Stimulated activated naive CD8-positive, alpha-beta T cell treated with anti-CD3 and anti-CD28 coated beads, Interleukin-15, amount 100 ng/mL, for 72 hours (primary cell): ENCODE measurements at regions not wholly inside any gene's neighbourhood (a gene's known extent, or its start where the extent isn't known, plus 50 kb on each side); places are given as distances from the start of the nearest gene placed in this dataset.

ENCODE experiments used
- ATAC-seq: fragments of 150-1000 bp; cut with Tn5 transposase; 2 replicates; pipeline ENCODE4 v1.10.0; 2021; ENCODE audit warnings: mild to moderate bottlenecking, moderate library complexity
- DNase-seq, 2 donors: peaks; one replicate each; pipeline ENCODE4 v3.0.0; 2021 to 2022
- H3K27ac Mint-ChIP-seq, 2 donors: one replicate each; pipeline ENCODE4 v1.8.0; 2022; ENCODE audit warnings: mild to moderate bottlenecking in 2 of 2, mixed read lengths in 2 of 2, moderate library complexity in 2 of 2
- H3K27me3 Mint-ChIP-seq: one replicate; pipeline ENCODE4 v1.8.0; 2022; ENCODE audit warnings: mixed read lengths
- H3K4me1 Mint-ChIP-seq: one replicate; pipeline ENCODE4 v1.8.0; 2022; ENCODE audit warnings: mild to moderate bottlenecking, mixed read lengths
- H3K4me3 Mint-ChIP-seq, 2 donors: one replicate each; pipeline ENCODE4 v1.8.0; 2022; ENCODE audit warnings: mild to moderate bottlenecking in 2 of 2, mixed read lengths in 2 of 2, moderate library complexity in 1 of 2
- H3K9me3 Mint-ChIP-seq, 2 donors: one replicate each; pipeline ENCODE4 v1.8.0; 2022; ENCODE audit warnings: mixed read lengths in 2 of 2

DNA sequence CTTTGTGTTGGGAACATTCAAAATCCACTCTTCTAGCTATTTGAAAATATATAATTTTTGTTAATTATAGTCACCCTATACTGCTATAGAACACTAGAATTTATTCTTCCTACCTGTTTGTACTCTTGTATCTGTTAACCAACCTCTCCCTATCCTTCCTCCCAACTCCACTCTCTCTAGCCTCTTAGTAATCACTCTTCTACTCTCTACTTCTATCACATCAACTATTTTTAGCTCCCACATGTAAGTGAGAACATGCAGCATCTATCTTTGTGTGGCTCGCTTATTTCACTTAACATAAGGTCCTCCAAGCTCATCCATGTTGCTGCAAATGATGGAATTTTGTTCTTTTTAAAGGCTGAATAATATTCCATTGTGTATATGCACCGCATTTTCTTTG, 537.3 kb downstream of the MID1IP1 start:
- H3K4me3 Mint-ChIP-seq, result no peak overlapping the region
- H3K4me1 Mint-ChIP-seq, result peaks cover 49% of the 10 kb centered on the region
- DNase-seq (no peak), ATAC-seq (no peak)
- no peak overlapping the region for H3K27ac Mint-ChIP-seq
- peaks cover 0 to 4% of the 10 kb centered on the region in 2 donors for H3K9me3 Mint-ChIP-seq
- no peaks in the 10 kb centered on the region for H3K27me3 Mint-ChIP-seq

DNA sequence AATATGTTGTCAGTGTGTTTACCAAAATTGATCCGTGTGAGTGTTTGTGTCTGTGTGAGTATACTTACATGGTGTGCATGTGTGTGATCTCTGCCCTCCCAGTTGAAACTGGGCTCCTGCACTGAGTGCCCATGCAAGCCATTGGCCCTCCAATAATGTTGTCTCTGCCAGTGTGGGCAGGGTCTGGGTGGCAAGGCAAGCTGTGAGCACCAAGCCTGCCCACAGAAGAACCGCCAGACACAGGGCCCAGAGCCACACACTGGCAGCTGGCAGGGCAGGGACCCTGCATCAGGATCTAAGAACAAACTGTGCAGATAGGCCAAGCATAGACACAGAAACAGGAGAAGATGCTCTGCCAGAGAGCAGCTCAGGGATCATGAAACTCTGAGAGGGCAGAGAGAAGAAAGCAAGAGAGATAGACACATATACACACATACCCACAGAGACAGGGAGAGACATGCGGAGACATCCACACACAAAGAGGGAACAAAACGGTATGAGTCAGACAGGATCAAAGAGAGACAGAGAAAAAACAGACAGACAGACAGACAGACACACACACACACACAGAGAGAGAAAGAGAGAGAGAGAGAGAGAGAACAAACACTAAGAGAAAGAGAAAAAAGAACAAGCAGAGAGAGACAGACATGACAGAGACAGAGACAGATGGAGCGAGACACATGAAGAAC, 555.0 kb downstream of the MID1IP1 start:
- DNase-seq (no peak), ATAC-seq (no peak)
- no peaks in the 10 kb centered on the region for H3K9me3 Mint-ChIP-seq
- H3K4me1 Mint-ChIP-seq, result peaks cover 10% of the 10 kb centered on the region
- peak overlapping the region in 1 of 2 donors; percentile 1 for H3K4me3 Mint-ChIP-seq
- H3K27ac Mint-ChIP-seq, result peak overlapping the region; percentile 0 to 82
- no peaks in the 10 kb centered on the region for H3K27me3 Mint-ChIP-seq

GRCh38 chrX:39360101-39360500, 558.8 kb downstream of the MID1IP1 start:
- Mint-ChIP-seq H3K4me3 (no peak overlapping the region), H3K9me3 (peaks cover 0 to 5% of the 10 kb centered on the region in 2 donors), H3K27ac (no peak overlapping the region), H3K4me1 (peaks cover 11% of the 10 kb centered on the region), H3K27me3 (no peaks in the 10 kb centered on the region)
- DNase-seq (no peak), ATAC-seq (no peak)

DNA sequence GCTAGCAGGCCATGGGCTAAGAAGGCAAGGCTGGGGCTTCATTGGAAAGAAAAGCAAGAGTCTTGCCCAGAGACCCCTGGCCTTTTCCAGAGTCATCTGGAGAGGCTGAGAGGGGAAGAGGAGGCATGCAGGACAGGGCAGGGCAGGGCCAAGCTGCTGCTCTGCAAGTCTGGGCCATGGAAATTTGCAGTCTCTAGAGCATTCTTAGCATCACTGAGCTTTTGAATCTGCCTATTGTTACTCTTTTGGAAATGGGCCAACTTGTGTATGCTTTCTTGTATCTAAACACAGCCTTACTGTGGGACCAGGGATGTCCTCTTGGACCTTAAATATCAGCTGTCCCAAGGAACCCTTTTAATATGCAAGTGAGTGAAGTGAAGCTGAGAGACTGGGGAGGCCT, 560.5 kb downstream of the MID1IP1 start:
- no peak overlapping the region for H3K27ac Mint-ChIP-seq
- no peak for ATAC-seq
- H3K27me3 Mint-ChIP-seq, result no peaks in the 10 kb centered on the region
- H3K9me3 Mint-ChIP-seq, result peaks cover 0 to 5% of the 10 kb centered on the region in 2 donors
- H3K4me3 Mint-ChIP-seq, result no peak overlapping the region
- H3K4me1 Mint-ChIP-seq, result peaks cover 7% of the 10 kb centered on the region
- DNase-seq, result no peak

DNA sequence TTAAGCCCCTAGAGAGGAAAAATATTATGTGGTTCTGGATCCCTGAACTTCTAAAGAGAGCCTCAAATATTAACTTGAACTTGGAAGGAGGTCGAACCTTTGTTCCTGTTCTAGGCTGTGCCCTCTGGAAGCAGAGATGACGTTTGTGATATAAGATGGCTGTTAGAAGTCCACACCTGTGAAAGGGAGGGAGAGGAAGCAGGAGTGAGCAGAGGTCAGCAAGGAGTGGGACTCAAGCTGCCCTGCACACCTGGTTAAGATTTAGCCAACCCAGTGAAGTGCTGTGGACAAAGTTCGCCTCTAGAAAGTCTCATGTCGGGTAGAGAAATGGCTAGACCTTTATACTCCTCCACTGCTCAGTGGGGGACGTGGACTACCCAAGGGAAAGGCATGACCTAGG, 566.2 kb downstream of the MID1IP1 start:
- Mint-ChIP-seq H3K27me3 (no peaks in the 10 kb centered on the region), H3K4me3 (no peak overlapping the region), H3K4me1 (peaks cover 5% of the 10 kb centered on the region), H3K9me3 (peaks cover 0 to 5% of the 10 kb centered on the region in 2 donors), H3K27ac (peak overlapping the region in 1 of 2 donors; percentile 19)
- ATAC-seq (no peak), DNase-seq (no peak)

GRCh38 chrX:39372115-39372514, 570.9 kb downstream of the MID1IP1 start:
- H3K27me3 Mint-ChIP-seq, result no peaks in the 10 kb centered on the region
- ATAC-seq (no peak), DNase-seq (no peak)
- H3K4me1 Mint-ChIP-seq, result no peaks in the 10 kb centered on the region
- H3K9me3 Mint-ChIP-seq, result no peaks in the 10 kb centered on the region
- no peak overlapping the region for H3K4me3 Mint-ChIP-seq
- no peak overlapping the region for H3K27ac Mint-ChIP-seq

- Mint-ChIP-seq H3K9me3 (peaks cover 0 to 5% of the 10 kb centered on the region in 2 donors), H3K27ac (no peak overlapping the region), H3K27me3 (no peaks in the 10 kb centered on the region), H3K4me3 (no peak overlapping the region), H3K4me1 (no peaks in the 10 kb centered on the region)
- ATAC-seq (no peak), DNase-seq (no peak)
Measured at GRCh38 chrX:39377157-39377556, 575.9 kb downstream of the MID1IP1 start.

- Mint-ChIP-seq H3K4me3 (no peak overlapping the region), H3K9me3 (peaks cover 0 to 5% of the 10 kb centered on the region in 2 donors), H3K27me3 (no peaks in the 10 kb centered on the region), H3K4me1 (no peaks in the 10 kb centered on the region), H3K27ac (no peak overlapping the region)
- no peak for ATAC-seq
- no peak for DNase-seq
Measured at GRCh38 chrX:39377773-39378172, 576.5 kb downstream of the MID1IP1 start.

DNA sequence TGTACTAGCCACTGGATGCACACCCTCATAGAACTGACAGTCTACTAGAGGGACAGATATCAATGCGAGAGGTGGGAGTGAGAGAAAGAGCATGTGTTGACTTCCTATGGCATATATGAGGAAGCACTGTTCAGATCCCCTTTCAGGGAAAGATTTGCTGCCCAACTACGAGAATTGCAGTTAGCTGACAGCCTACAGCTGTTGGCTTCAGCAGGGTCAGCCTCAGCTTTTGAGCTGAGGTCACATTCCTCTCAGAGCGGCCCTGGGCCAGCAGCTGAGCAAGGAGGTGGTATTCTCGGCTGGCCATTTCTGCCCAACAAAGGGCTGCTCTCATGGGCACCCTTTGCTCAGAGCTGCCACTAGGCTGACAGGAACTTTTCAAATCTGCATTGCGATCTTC, 580.2 kb downstream of the MID1IP1 start:
- no peak for DNase-seq
- H3K9me3 Mint-ChIP-seq, result peaks cover 0 to 5% of the 10 kb centered on the region in 2 donors
- H3K4me3 Mint-ChIP-seq, result no peak overlapping the region
- peak overlapping the region in 1 of 2 donors; percentile 67 for H3K27ac Mint-ChIP-seq
- H3K4me1 Mint-ChIP-seq, result no peaks in the 10 kb centered on the region
- no peak for ATAC-seq
- no peaks in the 10 kb centered on the region for H3K27me3 Mint-ChIP-seq

- Mint-ChIP-seq H3K4me3 (no peak overlapping the region), H3K27ac (no peak overlapping the region), H3K9me3 (no peaks in the 10 kb centered on the region), H3K27me3 (no peaks in the 10 kb centered on the region), H3K4me1 (no peaks in the 10 kb centered on the region)
- DNase-seq, result no peak
- ATAC-seq, result no peak
Measured at GRCh38 chrX:39384996-39385395, 583.7 kb downstream of the MID1IP1 start.

- H3K4me3 Mint-ChIP-seq, result no peak overlapping the region
- ATAC-seq, result no peak
- no peak overlapping the region for H3K27ac Mint-ChIP-seq
- peaks cover 11% of the 10 kb centered on the region for H3K4me1 Mint-ChIP-seq
- H3K9me3 Mint-ChIP-seq, result no peaks in the 10 kb centered on the region
- H3K27me3 Mint-ChIP-seq, result no peaks in the 10 kb centered on the region
- DNase-seq, result no peak
Measured at GRCh38 chrX:39388730-39389129, 587.5 kb downstream of the MID1IP1 start.

GRCh38 chrX:39396358-39396995, 595.2 kb downstream of the MID1IP1 start:
- peaks cover 20% of the 10 kb centered on the region for H3K4me1 Mint-ChIP-seq
- no peak overlapping the region for H3K4me3 Mint-ChIP-seq
- no peaks in the 10 kb centered on the region for H3K27me3 Mint-ChIP-seq
- DNase-seq, result no peak
- H3K27ac Mint-ChIP-seq, result no peak overlapping the region
- ATAC-seq, result no peak
- H3K9me3 Mint-ChIP-seq, result no peaks in the 10 kb centered on the region

DNA sequence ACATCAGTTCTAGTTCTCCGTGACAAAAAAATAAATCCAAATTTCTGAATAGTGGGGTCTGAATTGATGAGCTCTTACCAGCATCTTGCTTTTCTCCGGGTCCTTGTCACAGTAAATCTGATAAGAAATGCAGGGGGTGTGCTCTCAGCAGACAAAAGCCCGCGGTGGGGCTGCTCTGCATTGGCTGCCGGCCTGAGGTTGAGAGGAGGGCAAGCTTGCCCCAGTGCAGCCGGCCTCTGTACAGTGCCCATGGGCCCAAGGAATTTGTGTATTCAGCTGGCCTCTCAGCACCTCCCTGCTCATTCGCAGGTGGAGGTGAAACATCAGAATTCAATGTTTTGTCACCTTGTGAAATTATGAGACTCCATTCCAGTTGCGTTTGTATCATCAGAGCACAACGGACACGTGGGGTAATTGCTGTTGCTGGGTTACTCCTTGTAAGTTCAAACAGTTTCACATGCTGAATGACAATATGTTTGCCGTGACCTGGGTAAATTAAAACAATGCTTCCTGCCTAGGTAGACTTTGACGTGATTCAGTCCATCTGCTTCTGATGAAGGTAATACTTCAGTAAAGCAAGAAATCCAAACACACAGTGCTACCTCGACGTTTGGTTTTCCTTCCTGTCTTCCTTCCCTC, 596.4 kb downstream of the MID1IP1 start:
- no peak overlapping the region for H3K27ac Mint-ChIP-seq
- H3K4me3 Mint-ChIP-seq, result no peak overlapping the region
- no peak for ATAC-seq
- H3K27me3 Mint-ChIP-seq, result no peaks in the 10 kb centered on the region
- H3K9me3 Mint-ChIP-seq, result no peaks in the 10 kb centered on the region
- peaks cover 29% of the 10 kb centered on the region for H3K4me1 Mint-ChIP-seq
- no peak for DNase-seq

DNA sequence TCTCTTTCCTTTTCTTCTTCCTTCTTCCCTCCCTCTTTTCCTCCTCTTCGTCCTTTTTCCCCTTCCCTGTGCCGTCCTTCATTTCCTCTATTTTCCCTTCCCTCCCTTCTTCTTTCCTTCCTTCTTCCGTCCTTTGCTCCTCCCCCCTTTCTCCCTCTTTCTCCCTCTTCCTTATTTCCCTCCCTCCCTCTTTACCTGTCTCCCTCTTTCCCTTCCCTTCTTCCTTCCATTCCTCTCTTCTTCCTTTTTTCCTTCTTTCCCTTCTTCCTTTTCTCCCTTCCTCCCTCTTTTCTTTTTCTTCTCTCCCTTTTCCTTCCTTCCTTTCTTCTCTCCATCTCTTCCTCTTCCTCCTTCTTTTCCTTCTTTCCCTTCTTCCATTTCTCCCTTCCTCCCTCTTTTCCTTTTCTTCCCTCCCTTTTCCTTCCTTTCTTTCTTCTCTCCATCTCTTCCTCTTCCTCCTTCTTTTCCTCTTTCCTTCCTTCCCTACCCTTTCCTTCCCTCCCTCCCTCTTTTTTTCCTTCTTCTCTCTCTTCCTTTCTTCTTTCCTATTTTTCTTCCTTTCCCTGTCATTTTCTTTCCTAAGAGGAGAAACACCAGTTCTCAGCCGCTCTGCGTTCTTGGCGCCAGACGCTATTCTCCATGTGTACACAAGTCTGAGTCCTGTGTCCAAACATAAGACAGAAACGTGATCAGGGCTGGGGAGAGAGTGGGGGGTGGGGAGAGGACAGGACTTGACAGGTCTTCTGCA, 597.1 kb downstream of the MID1IP1 start:
- peaks cover 27% of the 10 kb centered on the region for H3K4me1 Mint-ChIP-seq
- H3K27ac Mint-ChIP-seq, result no peak overlapping the region
- H3K4me3 Mint-ChIP-seq, result no peak overlapping the region
- ATAC-seq (no peak), DNase-seq (no peak)
- no peaks in the 10 kb centered on the region for H3K27me3 Mint-ChIP-seq
- no peaks in the 10 kb centered on the region for H3K9me3 Mint-ChIP-seq

GRCh38 chrX:39398963-39399261, 597.7 kb downstream of the MID1IP1 start:
- Mint-ChIP-seq H3K27ac (no peak overlapping the region), H3K4me1 (peaks cover 22% of the 10 kb centered on the region), H3K9me3 (no peaks in the 10 kb centered on the region), H3K4me3 (no peak overlapping the region), H3K27me3 (no peaks in the 10 kb centered on the region)
- no peak for ATAC-seq
- no peak for DNase-seq

- no peak for ATAC-seq
- H3K27ac Mint-ChIP-seq, result no peak overlapping the region
- no peaks in the 10 kb centered on the region for H3K9me3 Mint-ChIP-seq
- peaks cover 21% of the 10 kb centered on the region for H3K4me1 Mint-ChIP-seq
- no peaks in the 10 kb centered on the region for H3K27me3 Mint-ChIP-seq
- no peak for DNase-seq
- H3K4me3 Mint-ChIP-seq, result no peak overlapping the region
Measured at GRCh38 chrX:39399387-39399786, 598.1 kb downstream of the MID1IP1 start.
